ENCODE measurements at regions not wholly inside any gene's neighbourhood (a gene's known extent, or its start where the extent isn't known, plus 50 kb on each side); places are given as distances from the start of the nearest gene placed in this dataset.

GRCh38 chr11:92550411-92550810 lies 325.8 kb downstream of the FAT3 start:
- DNase-seq = no peak
- intact Hi-C loops (cut with DNase I) = no loop called here
- Histone ChIP-seq H3K4me3 (no peak overlapping the region), H3K4me1 (no peaks in the 10 kb centered on the region), H3K27ac (no peak overlapping the region), H3K27me3 (no peaks in the 10 kb centered on the region), H3K36me3 (no peaks in the 10 kb centered on the region), H3K9me3 (no peaks in the 10 kb centered on the region)
- TF ChIP-seq POLR2A (IDR thresholded peaks at IDR 0.05) (no peak), CTCF (IDR thresholded peaks at IDR 0.05) (no peak)

GRCh38 chr11:92550871-92551270 lies 326.3 kb downstream of the FAT3 start:
- Histone ChIP-seq H3K36me3 (no peaks in the 10 kb centered on the region), H3K4me1 (no peaks in the 10 kb centered on the region), H3K9me3 (no peaks in the 10 kb centered on the region), H3K4me3 (no peak overlapping the region), H3K27ac (no peak overlapping the region), H3K27me3 (no peaks in the 10 kb centered on the region)
- intact Hi-C loops (cut with DNase I) = no loop called here
- WGBS, 2 donors = 63 to 67% methylated on average over 2 of the region's 2 CpGs
- TF ChIP-seq CTCF (IDR thresholded peaks at IDR 0.05) (no peak), POLR2A (IDR thresholded peaks at IDR 0.05) (no peak)
- DNase-seq = no peak

- H3K9me3 ChIP-seq = no peaks in the 10 kb centered on the region
- H3K27ac ChIP-seq = no peak overlapping the region
- DNase-seq = no peak
- H3K4me1 ChIP-seq = no peaks in the 10 kb centered on the region
- whole genome bisulfite sequencing, 2 donors = 33 to 53% methylated on average over 2 of the region's 2 CpGs
- H3K4me3 ChIP-seq = no peak overlapping the region
- no peak for TF ChIP-seq POLR2A (IDR thresholded peaks at IDR 0.05)
- TF ChIP-seq CTCF (IDR thresholded peaks at IDR 0.05) = peak in 2 of 6 experiments; percentile 16 to 52
- H3K27me3 ChIP-seq = no peaks in the 10 kb centered on the region
- no peaks in the 10 kb centered on the region for H3K36me3 ChIP-seq
- intact Hi-C loops (cut with DNase I) = no loop called here
Measured at GRCh38 chr11:92552942-92553341, 328.3 kb downstream of the FAT3 start.

GRCh38 chr11:92554688-92555087 lies 330.1 kb downstream of the FAT3 start:
- 88 to 91% methylated on average over 7 of the region's 7 CpGs for WGBS, 2 donors
- no peaks in the 10 kb centered on the region for H3K36me3 ChIP-seq
- H3K4me1 ChIP-seq = no peaks in the 10 kb centered on the region
- no peaks in the 10 kb centered on the region for H3K9me3 ChIP-seq
- no peak overlapping the region for H3K4me3 ChIP-seq
- intact Hi-C loops (cut with DNase I) = no loop called here
- H3K27me3 ChIP-seq = no peaks in the 10 kb centered on the region
- no peak for TF ChIP-seq POLR2A (IDR thresholded peaks at IDR 0.05)
- TF ChIP-seq CTCF (IDR thresholded peaks at IDR 0.05) = no peak
- H3K27ac ChIP-seq = no peak overlapping the region
- no peak for DNase-seq

GRCh38 chr11:92556431-92556830 lies 331.8 kb downstream of the FAT3 start:
- no peak for DNase-seq
- no peaks in the 10 kb centered on the region for H3K36me3 ChIP-seq
- intact Hi-C loops (cut with DNase I) = no loop called here
- H3K9me3 ChIP-seq = no peaks in the 10 kb centered on the region
- WGBS, 2 donors = 49 to 73% methylated on average over 4 of the region's 4 CpGs
- no peak overlapping the region for H3K4me3 ChIP-seq
- H3K27me3 ChIP-seq = no peaks in the 10 kb centered on the region
- no peaks in the 10 kb centered on the region for H3K4me1 ChIP-seq
- TF ChIP-seq POLR2A (IDR thresholded peaks at IDR 0.05) = no peak
- no peak for TF ChIP-seq CTCF (IDR thresholded peaks at IDR 0.05)
- H3K27ac ChIP-seq = no peak overlapping the region

All from esophagus squamous epithelium (tissue), 5 donors.